ENCODE measurements at regions not wholly inside any gene's neighbourhood (a gene's known extent, or its start where the extent isn't known, plus 50 kb on each side); places are given as distances from the start of the nearest gene placed in this dataset.

DNA sequence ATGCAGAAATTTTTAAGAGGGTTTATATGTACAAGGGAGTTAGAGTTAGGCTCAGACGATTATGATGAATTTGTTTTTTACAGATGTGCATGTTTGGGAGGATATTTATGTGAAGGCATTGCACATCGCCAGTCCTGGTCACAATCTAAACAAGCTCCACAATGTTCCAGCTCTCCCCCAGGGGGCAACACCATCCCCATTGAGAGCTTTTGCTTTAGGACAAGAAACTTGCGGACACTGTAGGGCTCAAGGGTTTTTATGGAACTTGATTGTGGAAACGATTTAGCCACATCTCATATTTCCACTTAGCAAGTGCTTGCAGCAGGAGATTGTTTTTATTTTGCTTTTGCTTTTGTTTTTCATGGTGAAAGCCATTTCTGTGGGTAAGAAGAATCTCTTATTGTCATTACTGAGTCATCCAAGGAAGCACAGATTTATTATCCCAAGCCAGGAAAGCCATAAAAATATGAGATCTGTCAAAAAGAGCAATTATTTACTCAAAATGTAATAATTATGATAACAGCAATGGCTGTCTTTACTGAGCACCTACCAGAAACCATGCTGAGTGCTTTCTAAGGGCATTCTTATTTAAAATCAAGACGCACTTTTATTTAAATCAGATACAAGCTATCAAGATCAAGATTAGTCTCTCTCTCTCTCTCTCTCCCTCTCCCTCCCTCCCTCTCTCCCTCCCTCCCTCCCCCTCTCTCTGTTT is 276.7 kb upstream of the SRRM4 start:
- DNase-seq = no peak

DNA sequence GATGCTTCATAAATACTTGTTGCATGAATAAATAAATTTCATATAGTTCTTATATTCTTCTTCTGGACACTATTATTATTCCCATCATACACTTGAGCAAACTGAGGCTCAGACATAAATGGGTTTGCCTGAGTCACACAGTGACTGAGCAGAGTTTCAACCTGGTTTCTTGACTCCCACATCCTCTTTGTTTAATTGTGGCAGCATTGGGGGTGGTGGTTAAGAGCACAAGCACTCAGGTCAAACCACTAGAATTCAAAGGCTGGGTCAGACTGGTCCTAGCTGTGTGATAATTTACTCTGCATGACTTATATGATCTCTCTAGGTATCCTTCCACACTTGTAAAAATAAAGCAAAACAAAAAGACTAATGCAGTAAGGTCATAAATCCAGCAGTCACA is 274.9 kb upstream of the SRRM4 start:
- no peak for DNase-seq
- ATAC-seq = no peak

More for the DNA sequence above, 276.7 kb upstream of the SRRM4 start:
- ATAC-seq = no peak

DNA sequence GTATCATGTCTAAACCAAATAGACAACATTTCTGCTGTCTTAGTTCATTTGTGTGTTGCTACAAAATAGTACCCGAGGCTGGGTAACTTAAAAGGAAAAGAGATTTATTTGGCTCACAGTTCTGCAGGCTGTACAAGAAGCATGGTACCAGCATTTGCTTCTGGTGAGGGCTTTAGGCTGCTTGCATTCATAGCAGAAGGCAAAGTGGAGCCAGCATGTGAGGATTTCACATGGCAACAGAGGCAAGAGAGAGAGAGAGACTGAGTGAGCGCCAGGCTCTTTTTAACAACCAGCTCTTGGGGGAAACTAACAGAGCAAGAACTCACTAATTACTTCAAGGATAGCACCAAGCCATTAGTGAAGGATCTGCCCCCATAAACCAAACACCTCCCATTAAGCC is 271.4 kb upstream of the SRRM4 start:
- ATAC-seq (no peak), DNase-seq (no peak)

DNA sequence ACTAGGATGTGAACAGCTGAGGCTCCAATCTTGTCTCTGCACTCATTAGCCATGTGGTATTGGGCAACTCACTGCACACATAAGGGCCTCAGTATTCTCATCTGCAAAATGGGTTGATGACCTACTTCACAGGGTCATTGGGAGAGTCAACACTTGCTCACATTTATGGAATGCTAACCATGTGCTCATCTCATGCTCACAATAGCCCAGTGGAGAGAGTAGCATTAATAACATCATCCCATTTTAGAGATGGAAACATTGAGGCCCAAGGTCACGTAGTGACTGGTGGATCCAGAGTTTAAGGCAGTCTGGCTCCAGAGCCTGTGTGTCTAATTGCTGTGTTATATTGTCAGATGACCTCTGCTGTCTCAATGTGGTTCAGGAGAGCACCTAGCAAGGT is 270.2 kb upstream of the SRRM4 start:
- no peak for DNase-seq
- ATAC-seq = no peak

DNA sequence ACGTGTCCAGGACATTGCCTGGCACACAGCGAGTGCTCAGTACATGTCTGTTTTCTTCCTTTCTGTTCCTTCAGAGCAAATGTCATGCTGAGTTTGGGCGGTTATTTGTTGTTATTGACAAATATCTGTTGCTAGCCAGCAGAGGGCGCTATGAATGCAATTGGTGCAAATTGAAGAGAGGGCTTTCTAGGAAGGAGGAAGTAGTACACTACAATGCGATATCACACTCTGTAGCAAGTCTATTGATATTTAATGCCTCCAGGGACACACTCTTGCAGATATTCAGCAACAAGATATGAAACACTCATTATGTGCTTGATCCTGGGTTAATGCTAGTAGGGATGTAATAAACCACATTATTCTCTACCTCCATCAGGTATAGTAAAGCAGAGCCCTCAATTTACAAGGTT is 267.3 kb upstream of the SRRM4 start:
- no peak for ATAC-seq

DNA sequence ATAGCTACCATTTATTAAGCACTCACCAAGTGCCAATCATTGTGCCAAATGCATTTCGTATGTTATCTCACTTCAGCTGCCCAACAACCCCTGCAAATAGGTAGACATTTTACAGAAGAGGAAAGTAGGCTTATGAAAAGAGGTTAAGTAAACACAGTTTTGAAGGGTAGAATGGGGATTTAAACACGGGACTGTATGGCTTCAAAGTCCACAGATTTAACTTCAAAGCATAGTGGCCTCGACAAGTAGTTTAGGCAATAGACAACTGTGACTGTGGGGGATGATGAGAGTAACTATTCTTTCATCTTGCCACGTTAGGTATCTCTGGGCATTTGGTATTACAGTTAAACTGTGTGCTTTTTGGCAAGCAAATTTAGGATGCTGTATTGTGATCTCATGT is 266.8 kb upstream of the SRRM4 start:
- DNase-seq = no peak
- ATAC-seq = no peak

More for the DNA sequence above, 267.3 kb upstream of the SRRM4 start:
- DNase-seq = peak; percentile 32

DNA sequence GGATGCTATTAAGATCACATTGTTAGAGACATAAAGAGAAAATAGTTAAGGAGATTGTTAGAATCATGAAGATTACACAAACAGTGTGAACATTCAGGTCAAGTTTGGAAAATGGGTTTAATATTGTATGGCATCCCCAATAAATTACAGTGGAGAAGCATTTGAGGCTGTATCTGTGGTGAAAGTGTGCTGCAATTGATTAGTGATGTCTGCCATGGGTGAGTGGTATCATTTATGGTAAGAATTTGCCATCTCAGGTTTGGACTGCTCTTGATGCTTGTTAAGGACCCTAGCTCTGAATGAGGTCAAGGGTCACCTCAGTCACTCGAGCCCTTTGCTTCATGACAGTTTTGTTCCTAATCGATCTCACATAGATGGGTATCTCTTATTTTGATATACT is 265.7 kb upstream of the SRRM4 start:
- ATAC-seq = no peak
- no peak for DNase-seq

DNA sequence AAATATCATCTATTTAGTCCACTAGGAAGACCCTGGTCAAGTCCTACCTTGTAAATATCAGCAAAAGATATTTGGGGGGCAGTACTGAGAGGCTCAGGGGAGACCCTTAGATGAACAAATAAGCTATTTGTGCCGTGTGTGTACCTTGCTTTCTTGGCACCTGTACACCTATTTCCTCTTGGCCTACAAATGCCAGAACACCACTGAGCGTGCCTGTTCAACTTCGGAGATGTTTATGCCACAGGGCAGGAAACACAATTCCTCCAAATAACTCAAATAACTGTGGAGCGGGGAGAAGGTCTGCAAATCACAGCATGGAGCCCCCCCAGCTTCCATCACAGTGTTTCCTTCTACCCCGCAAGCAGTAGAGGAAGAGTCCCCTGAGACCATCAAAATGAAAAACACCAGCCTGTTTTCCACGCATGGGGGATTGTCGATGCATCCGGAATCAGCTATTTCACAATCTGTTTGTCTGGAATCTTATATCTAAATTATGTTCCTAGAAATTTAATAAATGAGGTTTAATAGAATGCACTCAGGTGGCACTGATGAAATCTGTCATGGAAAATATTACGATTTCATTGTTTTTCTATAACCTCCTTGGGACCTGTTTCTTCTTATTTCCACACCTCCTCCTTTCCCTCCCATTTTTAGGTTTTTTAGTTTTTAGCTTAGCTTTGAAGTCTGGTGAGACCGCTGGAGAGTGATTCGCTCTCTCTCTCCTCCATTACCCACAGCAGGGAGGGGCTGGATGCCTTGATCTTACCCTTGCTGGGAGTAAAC is 254.0 kb upstream of the SRRM4 start:
- no peak for DNase-seq
- no peak for ATAC-seq

DNA sequence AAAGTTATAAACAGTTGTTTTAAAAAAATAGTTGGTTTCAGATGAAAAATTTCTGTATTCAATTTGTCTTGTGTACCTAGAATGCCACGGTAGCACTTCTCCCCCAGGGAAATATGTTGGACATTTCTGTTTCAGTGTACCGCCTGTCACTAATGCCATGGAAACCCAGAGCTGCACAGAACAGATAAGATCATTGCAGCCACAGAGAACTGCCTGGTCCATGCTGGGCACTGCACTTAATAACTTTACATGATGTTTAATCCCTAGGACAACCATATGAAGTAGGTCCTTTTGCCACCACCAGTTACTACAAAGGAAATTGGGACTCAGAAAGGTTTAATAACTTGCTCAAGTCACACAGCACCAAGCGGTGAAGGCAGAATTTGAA is 253.4 kb upstream of the SRRM4 start:
- no peak for DNase-seq
- ATAC-seq = no peak

DNA sequence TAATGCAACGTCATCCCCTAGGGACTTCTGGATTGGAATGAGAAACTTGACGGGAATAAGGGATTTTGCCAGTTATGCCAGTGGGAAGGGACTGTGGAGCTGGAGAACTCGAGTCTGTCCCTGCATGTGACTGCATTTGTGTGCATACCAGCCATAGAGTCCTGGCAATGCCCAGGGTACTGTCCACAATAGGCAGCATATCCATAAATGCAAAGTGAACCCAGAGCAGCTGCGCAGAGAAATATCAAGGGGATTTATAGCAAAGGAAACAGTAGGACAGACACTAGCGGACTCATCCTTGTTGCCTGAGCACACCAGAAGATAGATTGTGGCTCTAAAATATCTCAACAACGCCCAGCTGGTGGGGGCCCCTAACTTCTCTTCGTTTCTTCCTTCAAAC is 247.1 kb upstream of the SRRM4 start:
- ATAC-seq = no peak
- DNase-seq = no peak

DNA sequence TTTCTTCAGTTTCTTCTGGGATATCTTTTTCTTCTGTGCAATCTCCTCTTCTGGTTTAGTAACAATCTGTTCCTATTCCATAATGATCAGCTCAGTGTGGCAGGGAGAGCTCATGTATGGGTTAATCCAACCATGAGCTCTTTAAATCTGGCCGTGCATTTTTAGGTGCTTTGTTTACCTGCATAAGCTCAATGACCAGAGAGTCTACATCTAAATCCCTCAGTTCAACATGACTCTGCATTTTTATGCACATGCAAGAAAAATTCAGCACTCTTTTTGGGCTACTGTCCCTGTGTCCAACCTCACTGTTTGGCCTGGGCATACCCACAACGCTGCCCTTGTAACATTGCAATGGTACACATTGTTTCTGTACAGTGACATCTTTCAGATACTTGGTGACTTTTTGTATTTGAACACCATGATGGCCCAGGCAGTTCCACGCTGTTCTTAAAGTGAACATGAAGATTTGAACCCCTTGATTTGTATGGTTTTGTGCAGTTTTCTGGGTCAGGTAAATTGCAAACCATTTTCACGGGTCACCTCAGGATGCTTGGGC is 243.3 kb upstream of the SRRM4 start:
- ATAC-seq (no peak), DNase-seq (no peak)

DNA sequence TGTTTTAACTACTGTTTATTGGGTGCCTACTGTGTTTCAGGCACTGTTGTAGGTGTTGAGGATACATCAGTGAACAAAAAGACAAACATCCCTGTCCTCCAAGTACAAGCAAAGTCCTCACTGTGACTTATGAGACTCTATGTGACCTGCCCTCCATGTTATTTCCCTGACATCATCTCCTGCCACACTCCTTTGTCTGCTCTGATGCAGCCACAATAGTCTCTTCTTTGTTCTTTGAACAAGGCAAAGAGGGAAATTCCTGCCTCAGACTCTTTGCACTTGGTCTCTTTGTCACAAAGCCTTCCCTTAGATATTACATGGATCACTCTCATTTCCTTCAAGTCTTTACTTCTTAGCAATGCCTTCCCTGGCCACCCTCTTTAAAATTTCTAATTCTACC is 240.1 kb upstream of the SRRM4 start:
- ATAC-seq = no peak
- no peak for DNase-seq

DNA sequence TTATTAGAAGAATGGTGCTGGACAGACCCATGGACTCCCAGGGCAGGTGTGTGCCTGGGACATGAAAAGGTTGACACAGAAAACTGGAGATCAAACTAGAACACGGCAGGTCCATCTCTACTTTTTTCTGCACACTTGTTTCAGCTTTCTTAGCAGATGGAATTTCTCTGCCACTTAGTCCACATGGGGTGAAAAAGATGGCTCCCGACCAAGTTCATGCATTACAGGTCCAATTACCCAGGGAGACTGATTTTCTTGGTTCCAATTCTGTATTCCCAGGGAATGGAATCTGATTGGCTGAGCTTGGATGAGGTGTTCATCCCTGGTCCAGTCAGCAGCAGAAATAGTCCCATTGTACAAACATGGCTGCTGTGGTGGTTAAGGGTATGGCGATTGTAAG is 238.9 kb upstream of the SRRM4 start:
- DNase-seq (no peak), ATAC-seq (no peak)

DNA sequence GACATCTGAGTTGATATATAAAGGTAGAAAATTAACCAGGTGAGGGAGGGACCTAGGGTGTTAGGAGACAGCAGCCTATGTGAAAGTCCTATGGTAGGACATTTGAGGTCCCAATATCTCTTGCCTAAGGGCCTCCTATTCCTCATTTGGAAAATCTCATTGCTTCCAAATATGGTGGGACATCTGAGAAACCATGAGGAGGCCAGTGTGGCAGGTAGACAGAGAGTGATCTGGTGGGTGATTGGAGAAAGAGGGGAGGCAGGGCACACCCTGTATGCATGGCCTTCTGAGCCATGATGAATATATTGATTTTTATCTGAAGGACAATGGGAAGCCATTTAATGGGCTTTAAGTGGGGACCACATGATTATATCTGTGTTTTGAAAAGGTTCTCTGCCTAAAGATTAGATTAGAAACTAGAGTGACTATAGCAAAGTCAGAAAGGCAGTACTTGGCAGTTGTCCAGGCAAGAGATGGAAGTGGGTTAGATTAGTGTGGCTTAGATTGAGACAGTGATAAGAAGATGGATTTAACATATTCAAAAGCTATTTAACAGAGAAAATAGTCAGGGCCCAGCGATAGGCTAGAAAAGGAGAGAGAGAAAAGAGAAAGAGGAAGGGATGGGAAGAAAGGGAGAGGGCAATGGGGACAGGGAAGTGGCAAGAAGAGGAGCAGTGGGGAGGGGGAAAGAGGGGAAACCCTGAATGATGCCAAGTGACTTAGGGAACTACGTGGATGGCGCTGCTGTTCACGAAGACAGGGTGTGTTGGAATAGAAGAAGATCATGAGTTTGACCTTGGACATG is 237.2 kb upstream of the SRRM4 start:
- DNase-seq = no peak
- no peak for ATAC-seq

DNA sequence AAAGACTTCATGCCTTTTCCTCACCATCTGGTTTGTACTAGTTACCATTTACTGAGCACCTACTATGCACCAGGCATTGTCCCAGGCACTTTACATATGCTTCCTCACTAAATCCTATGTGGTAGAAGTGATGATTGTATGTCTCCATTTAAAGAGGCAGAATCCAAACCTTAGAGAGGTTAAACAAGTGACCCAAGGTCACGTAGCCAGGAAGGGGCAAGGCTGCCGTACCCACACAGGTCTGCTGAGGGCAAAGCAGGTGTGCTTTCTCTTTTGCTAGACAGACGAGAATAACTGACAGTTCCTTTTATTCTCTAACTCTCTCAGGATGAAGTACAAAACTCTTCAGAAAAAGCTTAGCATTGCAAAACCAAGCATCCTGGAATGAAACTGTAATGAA is 235.2 kb upstream of the SRRM4 start:
- no peak for DNase-seq

DNA sequence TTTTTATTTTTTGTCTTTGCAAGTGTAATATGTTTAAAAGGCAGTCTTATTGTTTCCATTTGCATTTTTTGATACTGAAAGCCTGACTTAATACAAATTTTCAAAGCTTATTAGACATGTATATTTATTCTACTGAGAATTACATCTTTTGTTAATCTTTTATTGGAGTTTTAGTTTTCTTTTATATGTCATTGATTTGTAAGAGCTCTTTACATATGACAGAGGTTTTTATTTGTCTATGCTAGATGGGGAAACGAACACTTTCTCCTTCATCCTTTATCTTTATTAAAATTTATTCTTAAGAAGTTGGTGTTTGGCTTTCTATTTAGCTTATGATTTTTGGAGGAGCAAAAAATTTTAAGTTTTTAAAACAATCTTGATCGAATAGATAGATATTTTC is 234.4 kb upstream of the SRRM4 start:
- no peak for ATAC-seq

More for the DNA sequence above, 235.2 kb upstream of the SRRM4 start:
- no peak for ATAC-seq

DNA sequence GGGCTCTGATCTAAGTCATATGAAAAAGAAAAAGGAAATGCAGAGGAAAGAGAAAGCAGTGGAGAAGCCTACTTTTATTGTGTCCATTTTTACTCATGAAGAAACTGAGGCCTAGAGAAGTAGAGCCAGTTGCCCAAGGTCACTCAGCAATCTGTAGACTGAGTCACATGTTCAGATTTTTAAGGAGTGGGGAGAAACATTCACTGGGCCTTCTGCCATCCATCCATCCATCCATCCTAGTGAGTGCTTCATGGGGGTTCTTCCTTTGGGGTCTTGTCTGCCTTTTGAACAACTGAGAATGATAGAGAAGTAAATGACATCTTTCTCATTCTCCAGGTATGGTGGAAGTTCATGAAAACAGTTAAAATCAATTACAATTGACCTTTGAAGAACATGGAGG is 233.6 kb upstream of the SRRM4 start:
- ATAC-seq = no peak
- no peak for DNase-seq

More for the DNA sequence above, 234.4 kb upstream of the SRRM4 start:
- DNase-seq = no peak

DNA sequence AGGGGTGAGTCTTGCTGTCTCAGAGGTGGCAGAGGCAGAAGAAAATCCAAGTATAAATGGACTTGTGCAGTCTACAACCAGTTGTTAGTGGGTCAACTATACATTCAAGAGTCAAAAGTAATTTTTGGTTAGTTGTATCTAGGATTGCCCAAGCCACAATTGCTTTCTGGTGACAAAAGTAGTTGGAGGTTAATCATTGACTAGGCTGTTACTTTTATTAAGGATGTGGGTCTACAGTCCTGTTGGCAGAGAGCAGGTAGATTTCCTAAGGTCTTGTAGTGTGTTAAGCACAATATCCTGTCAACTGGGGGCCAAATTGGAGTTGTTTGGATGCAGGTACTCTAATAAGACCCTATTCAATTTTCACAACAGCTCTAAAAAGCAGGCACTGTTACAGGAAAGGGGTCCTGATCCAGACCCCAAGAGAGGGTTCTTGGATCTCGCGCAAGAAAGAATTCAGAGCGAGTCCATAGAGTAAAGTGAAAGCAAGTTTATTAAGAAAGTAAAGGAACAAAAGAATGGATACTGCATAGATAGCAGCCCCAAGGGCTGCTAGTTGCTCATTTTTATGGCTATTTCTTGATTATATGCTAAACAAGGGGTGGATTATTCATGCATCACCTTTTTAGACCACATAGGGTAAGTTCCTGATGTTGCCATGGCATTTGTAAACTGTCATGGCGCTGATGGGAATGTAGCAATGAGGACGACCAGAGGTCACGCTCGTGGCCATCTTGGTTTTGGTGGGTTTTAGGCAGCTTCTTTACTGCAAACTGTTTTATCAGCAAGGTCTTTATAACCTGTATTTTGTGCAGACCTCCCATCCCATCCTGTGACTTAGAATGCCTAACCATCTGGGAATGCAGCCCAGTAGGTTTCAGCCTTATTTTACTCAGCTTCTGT is 232.6 kb upstream of the SRRM4 start:
- DNase-seq (no peak), ATAC-seq (no peak)

DNA sequence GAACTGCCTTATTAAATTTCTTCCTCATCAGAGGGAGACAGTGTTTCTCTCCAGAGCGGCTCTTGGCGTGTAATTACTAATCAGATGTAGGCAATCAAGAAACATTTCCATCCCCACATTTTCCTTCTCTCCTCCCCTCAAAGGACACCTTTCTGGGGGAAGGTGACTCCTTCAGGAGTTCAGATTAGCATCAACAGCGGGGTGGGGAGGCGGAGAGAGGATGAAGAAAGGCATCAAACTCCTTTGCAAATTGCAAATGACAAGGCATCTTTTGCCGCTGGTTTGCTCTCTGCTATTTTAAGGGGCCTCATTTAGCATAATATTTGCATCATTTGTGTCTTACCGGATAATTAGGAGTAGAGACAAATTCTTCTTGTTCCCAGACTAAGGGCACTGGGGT is 231.7 kb upstream of the SRRM4 start:
- DNase-seq (no peak), ATAC-seq (no peak)

DNA sequence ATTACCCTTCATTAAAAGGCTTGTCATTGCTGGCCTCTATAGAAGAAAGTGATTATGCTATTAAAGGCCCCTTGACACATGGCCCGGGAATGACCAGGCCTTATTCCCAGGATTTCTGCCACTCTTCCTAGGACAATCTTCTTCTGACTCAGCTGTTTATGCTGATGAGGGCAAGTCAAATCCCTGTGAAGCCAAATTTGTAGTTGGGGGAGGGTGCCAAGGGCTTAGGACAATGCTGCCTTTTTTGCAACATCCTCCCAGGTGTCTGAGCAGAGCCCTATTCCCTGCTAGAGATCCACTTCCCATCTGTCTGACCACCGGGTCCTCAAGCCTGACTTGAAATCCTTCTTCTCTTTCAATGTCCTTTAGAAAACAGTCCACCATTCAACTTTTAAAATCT is 230.7 kb upstream of the SRRM4 start:
- no peak for DNase-seq
- ATAC-seq = no peak

DNA sequence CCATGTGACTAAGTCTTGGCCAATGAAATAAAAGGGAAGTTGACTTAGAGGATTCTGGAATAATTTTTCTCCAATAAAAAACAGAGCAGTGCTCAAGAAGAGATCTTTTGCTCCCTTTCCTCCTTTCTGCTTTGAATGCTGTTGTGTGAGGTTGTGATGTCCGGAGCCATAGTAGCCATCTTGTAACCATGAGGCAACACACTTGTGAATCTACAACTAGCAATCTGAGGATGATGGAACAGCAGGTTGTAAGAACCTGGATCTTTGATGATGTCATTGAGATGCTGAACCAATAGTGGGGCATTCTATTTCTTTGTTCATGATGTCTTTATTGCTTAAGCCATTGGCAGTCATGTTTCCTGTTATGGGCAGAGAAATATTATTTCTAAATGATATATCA is 230.0 kb upstream of the SRRM4 start:
- DNase-seq (no peak), ATAC-seq (no peak)

DNA sequence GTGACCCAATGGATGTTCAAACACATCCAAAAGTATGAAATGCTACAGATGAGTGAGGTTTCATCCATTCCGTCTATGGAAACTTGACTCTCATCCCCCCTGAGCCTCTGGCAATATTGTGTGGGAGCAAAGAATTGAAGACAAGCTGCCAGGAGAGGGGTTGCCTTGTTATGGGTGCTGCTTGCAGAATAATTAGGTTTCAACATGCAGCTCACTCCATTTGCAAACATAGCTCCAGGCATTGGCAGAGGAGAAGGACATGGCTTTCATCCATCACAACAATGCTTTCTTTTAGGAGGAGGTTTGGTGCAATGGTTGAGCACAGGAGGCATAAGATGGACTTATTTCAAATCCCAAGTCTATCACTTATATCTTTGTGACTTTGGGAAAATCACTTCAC is 220.7 kb upstream of the SRRM4 start:
- ATAC-seq (no peak), DNase-seq (no peak)
